Neural cell (in vitro differentiated cells): ENCODE measurements at regions not wholly inside any gene's neighbourhood (a gene's known extent, or its start where the extent isn't known, plus 50 kb on each side); places are given as distances from the start of the nearest gene placed in this dataset.

Experiments
- H2AFZ ChIP-seq: fragments of 200-600, 300-800 bp; sonication (generic), shearing (Covaris generic); 2 replicates; pipeline ENCODE4 v1.6.0; 2014; ENCODE audit warnings: low read depth, mild to moderate bottlenecking, antibody characterized with exemption, low read length, moderate library complexity
- H3F3A ChIP-seq: fragments of 200-600 bp; shearing (Covaris generic); 2 replicates; pipeline ENCODE4 v1.6.1; 2016; ENCODE audit warnings: mild to moderate bottlenecking, moderate library complexity, mixed read lengths, antibody characterized with exemption, low read length; ENCODE audit not compliant: insufficient read depth, poor library complexity, severe bottlenecking
- H3K27ac ChIP-seq: fragments of 200-600, 300-800 bp; sonication (generic), shearing (Covaris generic); 2 replicates; pipeline ENCODE4 v1.5.1; 2014; ENCODE audit warnings: mild to moderate bottlenecking, low read length, moderate library complexity
- H3K27me3 ChIP-seq: fragments of 300-800, 200-600 bp; sonication (generic), shearing (Covaris generic); 2 replicates; pipeline ENCODE4 v1.6.0; 2014; ENCODE audit warnings: mild to moderate bottlenecking, low read depth, low read length, moderate library complexity; ENCODE audit not compliant: insufficient read depth
- H3K36me3 ChIP-seq: fragments of 300-800, 200-600 bp; sonication (generic), shearing (Covaris generic); 2 replicates; pipeline ENCODE4 v1.5.1; 2014; ENCODE audit warnings: mild to moderate bottlenecking, antibody characterized with exemption, low read length, moderate library complexity; ENCODE audit not compliant: insufficient read depth
- H3K4me2 ChIP-seq: fragments of 300-800, 200-600 bp; sonication (generic), shearing (Covaris generic); 2 replicates; pipeline ENCODE4 v1.6.0; 2014; ENCODE audit warnings: mild to moderate bottlenecking, low read length
- H3K4me3 ChIP-seq: fragments of 300-800, 200-600 bp; sonication (generic), shearing (Covaris generic); 2 replicates; pipeline ENCODE4 v1.5.1; 2014; ENCODE audit warnings: mild to moderate bottlenecking, low read length, moderate library complexity
- H3K79me2 ChIP-seq: fragments of 200-600 bp; shearing (Covaris generic); replicated peaks from 2 replicates; pipeline ENCODE4 v1.6.0; 2014; ENCODE audit warnings: mild to moderate bottlenecking, low read length, moderate library complexity; ENCODE audit not compliant: insufficient read depth
- H3K9ac ChIP-seq: fragments of 300-800, 200-600 bp; sonication (generic), shearing (Covaris generic); 2 replicates; pipeline ENCODE4 v1.6.1; 2016; ENCODE audit warnings: mild to moderate bottlenecking, low read length, mixed read lengths
- H3K9me2 ChIP-seq: fragments of 200-600 bp; shearing (Covaris generic); 2 replicates; pipeline ENCODE4 v1.6.1; 2016; ENCODE audit warnings: mild to moderate bottlenecking, low read length, mixed read lengths; ENCODE audit not compliant: insufficient read depth
- H3K9me3 ChIP-seq: fragments of 200-600, 300-800 bp; sonication (generic), shearing (Covaris generic); 2 replicates; pipeline ENCODE4 v1.6.1; 2016; ENCODE audit warnings: mild to moderate bottlenecking, mixed run types, low read length, moderate library complexity, mixed read lengths
- H4K20me1 ChIP-seq: fragments of 200-600 bp; shearing (Covaris generic); 2 replicates; pipeline ENCODE4 v1.6.1; 2016; ENCODE audit warnings: mild to moderate bottlenecking, mixed run types; ENCODE audit not compliant: insufficient read depth
- CTCF ChIP-seq: fragments of 450-650 bp; IDR thresholded peaks from 2 replicates; pipeline ENCODE4 v1.5.1; 2014; ENCODE audit warnings: antibody characterized with exemption, mild to moderate bottlenecking, moderate library complexity; ENCODE audit not compliant: poor library complexity, severe bottlenecking
- EP300 ChIP-seq: fragments of 450-650 bp; conservative IDR thresholded peaks from 2 replicates; pipeline ENCODE4 v1.6.1; 2014; ENCODE audit warnings: antibody characterized with exemption, mild to moderate bottlenecking, moderate library complexity; ENCODE audit not compliant: poor library complexity, severe bottlenecking
- EZH2 ChIP-seq: fragments of 200-600, 300-800 bp; shearing (Covaris generic), sonication (generic); IDR thresholded peaks from 2 replicates; pipeline ENCODE4 v1.6.1; 2014; ENCODE audit warnings: antibody characterized with exemption, low read length, borderline replicate concordance, mild to moderate bottlenecking; ENCODE audit not compliant: insufficient read depth, poor library complexity, severe bottlenecking
- MXI1 ChIP-seq: fragments of 450-650 bp; conservative IDR thresholded peaks from 2 replicates; pipeline ENCODE4 v1.6.1; 2014; ENCODE audit warnings: antibody characterized with exemption, mild to moderate bottlenecking; ENCODE audit not compliant: poor library complexity, severe bottlenecking
- RAD21 ChIP-seq: fragments of 450-650 bp; conservative IDR thresholded peaks from 2 replicates; pipeline ENCODE4 v1.6.1; 2014; ENCODE audit warnings: antibody characterized with exemption, mild to moderate bottlenecking, moderate library complexity
- SMC3 ChIP-seq: fragments of 450-650 bp; conservative IDR thresholded peaks from 2 replicates; pipeline ENCODE4 v1.6.1; 2014; ENCODE audit warnings: antibody characterized with exemption, mild to moderate bottlenecking, moderate library complexity; ENCODE audit not compliant: poor library complexity
- TAF1 ChIP-seq: IDR thresholded peaks from 2 replicates; pipeline ENCODE4 v1.6.1; 2012; ENCODE audit warnings: low read depth
- TF ChIP-seq, protein P1 (sequence below): IDR thresholded peaks from 2 replicates; pipeline ENCODE4 v1.6.1; 2012; ENCODE audit warnings: borderline replicate concordance

GRCh38 chr5:25481463-25481862 is 836.7 kb upstream of the CDH10 start:
- no peaks in the 10 kb centered on the region for H3F3A ChIP-seq
- H3K4me3 ChIP-seq, result peak overlapping the region; percentile 21
- H3K9me2 ChIP-seq, result no peaks in the 10 kb centered on the region
- H3K36me3 ChIP-seq, result no peaks in the 10 kb centered on the region
- H4K20me1 ChIP-seq, result no peaks in the 10 kb centered on the region
- no peak overlapping the region for H3K9ac ChIP-seq
- TF ChIP-seq CTCF (no peak), EP300 (peak; percentile 33)
- H3K27me3 ChIP-seq, result no peaks in the 10 kb centered on the region
- H3K4me2 ChIP-seq, result no peak overlapping the region
- H2AFZ ChIP-seq, result no peak overlapping the region
- peak overlapping the region; percentile 4 for H3K27ac ChIP-seq
- H3K9me3 ChIP-seq, result no peaks in the 10 kb centered on the region
- no peaks in the 10 kb centered on the region for H3K79me2 ChIP-seq

DNA sequence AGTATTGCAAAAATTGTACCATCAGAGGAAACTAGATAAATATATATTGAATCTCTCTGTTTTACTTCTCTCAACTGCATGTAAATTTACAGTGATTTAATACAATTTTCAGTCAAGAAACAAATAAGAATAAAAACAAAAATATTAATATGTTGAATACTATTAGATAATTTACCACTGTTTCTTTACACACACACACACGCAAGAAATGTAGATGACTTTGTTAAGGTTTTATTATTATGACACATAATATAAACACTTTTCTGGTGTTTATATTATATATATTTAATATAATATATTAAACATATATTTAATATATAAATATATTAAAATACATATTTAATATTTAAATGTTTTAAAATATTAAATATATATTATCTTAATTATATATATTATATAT is 814.3 kb upstream of the CDH10 start:
- Histone ChIP-seq H3K79me2 (no peaks in the 10 kb centered on the region), H3K27me3 (no peaks in the 10 kb centered on the region), H3K27ac (no peak overlapping the region), H3F3A (no peaks in the 10 kb centered on the region), H2AFZ (no peak overlapping the region), H3K4me2 (no peak overlapping the region), H3K9me2 (no peaks in the 10 kb centered on the region), H3K9me3 (no peaks in the 10 kb centered on the region), H3K4me3 (no peak overlapping the region), H3K9ac (no peak overlapping the region), H4K20me1 (no peaks in the 10 kb centered on the region), H3K36me3 (no peaks in the 10 kb centered on the region)
- TF ChIP-seq, protein P1, sequence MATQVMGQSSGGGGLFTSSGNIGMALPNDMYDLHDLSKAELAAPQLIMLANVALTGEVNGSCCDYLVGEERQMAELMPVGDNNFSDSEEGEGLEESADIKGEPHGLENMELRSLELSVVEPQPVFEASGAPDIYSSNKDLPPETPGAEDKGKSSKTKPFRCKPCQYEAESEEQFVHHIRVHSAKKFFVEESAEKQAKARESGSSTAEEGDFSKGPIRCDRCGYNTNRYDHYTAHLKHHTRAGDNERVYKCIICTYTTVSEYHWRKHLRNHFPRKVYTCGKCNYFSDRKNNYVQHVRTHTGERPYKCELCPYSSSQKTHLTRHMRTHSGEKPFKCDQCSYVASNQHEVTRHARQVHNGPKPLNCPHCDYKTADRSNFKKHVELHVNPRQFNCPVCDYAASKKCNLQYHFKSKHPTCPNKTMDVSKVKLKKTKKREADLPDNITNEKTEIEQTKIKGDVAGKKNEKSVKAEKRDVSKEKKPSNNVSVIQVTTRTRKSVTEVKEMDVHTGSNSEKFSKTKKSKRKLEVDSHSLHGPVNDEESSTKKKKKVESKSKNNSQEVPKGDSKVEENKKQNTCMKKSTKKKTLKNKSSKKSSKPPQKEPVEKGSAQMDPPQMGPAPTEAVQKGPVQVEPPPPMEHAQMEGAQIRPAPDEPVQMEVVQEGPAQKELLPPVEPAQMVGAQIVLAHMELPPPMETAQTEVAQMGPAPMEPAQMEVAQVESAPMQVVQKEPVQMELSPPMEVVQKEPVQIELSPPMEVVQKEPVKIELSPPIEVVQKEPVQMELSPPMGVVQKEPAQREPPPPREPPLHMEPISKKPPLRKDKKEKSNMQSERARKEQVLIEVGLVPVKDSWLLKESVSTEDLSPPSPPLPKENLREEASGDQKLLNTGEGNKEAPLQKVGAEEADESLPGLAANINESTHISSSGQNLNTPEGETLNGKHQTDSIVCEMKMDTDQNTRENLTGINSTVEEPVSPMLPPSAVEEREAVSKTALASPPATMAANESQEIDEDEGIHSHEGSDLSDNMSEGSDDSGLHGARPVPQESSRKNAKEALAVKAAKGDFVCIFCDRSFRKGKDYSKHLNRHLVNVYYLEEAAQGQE, result no peak
- no peak for TF ChIP-seq CTCF
- TF ChIP-seq TAF1, result no peak
- no peak for TF ChIP-seq EZH2
- no peak for TF ChIP-seq MXI1
- TF ChIP-seq SMC3, result no peak
- no peak for TF ChIP-seq RAD21
- no peak for TF ChIP-seq EP300
